ENCODE measurements at regions not wholly inside any gene's neighbourhood (a gene's known extent, or its start where the extent isn't known, plus 50 kb on each side); places are given as distances from the start of the nearest gene placed in this dataset.

GRCh38 chr13:89609318-89609717, 1738.2 kb upstream of the MIR17HG start:
- no peaks in the 10 kb centered on the region for H3K36me3 ChIP-seq (ENCODE audit: control insufficient read depth in 2 of 2, insufficient read depth in 2 of 2, low read length in 1 of 2)
- no peak overlapping the region for H3K27ac ChIP-seq (ENCODE audit: low read depth in 2 of 2, low read length in 1 of 2)
- H3K9me3 ChIP-seq (ENCODE audit: control insufficient read depth in 2 of 2, insufficient read depth in 1 of 2, low read depth in 1 of 2, low read length in 1 of 2), result peaks cover 0 to 2% of the 10 kb centered on the region in 2 donors
- H3K4me3 ChIP-seq (ENCODE audit: low read depth in 1 of 2, low read length in 2 of 2), result no peak overlapping the region
- H3K27me3 ChIP-seq (ENCODE audit: control insufficient read depth in 1 of 2, insufficient read depth in 2 of 2, low read length in 2 of 2), result no peaks in the 10 kb centered on the region
- 54 to 67% methylated on average over 1 of the region's 1 CpG for WGBS, 2 donors
- H3K4me1 ChIP-seq (ENCODE audit: control insufficient read depth in 2 of 2, insufficient read depth in 2 of 2, low read length in 1 of 2), result no peaks in the 10 kb centered on the region

DNA sequence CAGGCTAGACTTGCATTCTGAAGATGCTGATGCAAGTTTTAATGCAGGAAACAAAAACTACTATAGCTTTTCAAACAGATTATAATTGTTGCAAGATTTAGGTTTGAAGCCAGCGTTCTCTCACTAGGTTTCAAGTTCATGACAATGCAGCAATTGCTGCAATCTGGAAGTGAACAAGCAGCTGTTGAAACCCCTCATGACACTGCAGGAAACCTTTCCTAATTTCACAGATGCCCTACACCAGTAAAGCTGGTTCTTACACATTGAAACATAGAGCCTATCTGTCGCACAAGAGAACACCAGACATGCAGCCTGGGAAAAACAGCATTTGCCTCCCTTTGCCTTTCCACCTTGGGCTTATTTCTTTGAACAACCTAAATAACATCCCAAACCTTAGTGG, 1737.2 kb upstream of the MIR17HG start:
- 62 to 67% methylated on average over 2 of the region's 2 CpGs for WGBS, 2 donors
- H3K4me1 ChIP-seq (ENCODE audit: control insufficient read depth in 2 of 2, insufficient read depth in 2 of 2, low read length in 1 of 2), result no peaks in the 10 kb centered on the region
- no peaks in the 10 kb centered on the region for H3K27me3 ChIP-seq (ENCODE audit: control insufficient read depth in 1 of 2, insufficient read depth in 2 of 2, low read length in 2 of 2)
- H3K9me3 ChIP-seq (ENCODE audit: control insufficient read depth in 2 of 2, insufficient read depth in 1 of 2, low read depth in 1 of 2, low read length in 1 of 2), result peaks cover 0 to 2% of the 10 kb centered on the region in 2 donors
- no peaks in the 10 kb centered on the region for H3K36me3 ChIP-seq (ENCODE audit: control insufficient read depth in 2 of 2, insufficient read depth in 2 of 2, low read length in 1 of 2)
- no peak overlapping the region for H3K27ac ChIP-seq (ENCODE audit: low read depth in 2 of 2, low read length in 1 of 2)
- H3K4me3 ChIP-seq (ENCODE audit: low read depth in 1 of 2, low read length in 2 of 2), result no peak overlapping the region

GRCh38 chr13:89610881-89611280, 1736.6 kb upstream of the MIR17HG start:
- H3K27me3 ChIP-seq (ENCODE audit: control insufficient read depth in 1 of 2, insufficient read depth in 2 of 2, low read length in 2 of 2), result no peaks in the 10 kb centered on the region

GRCh38 chr13:89627996-89628395, 1719.5 kb upstream of the MIR17HG start:
- Histone ChIP-seq H3K27ac (ENCODE audit: low read depth in 2 of 2, low read length in 1 of 2) (no peak overlapping the region), H3K4me1 (ENCODE audit: control insufficient read depth in 2 of 2, insufficient read depth in 2 of 2, low read length in 1 of 2) (no peaks in the 10 kb centered on the region), H3K27me3 (ENCODE audit: control insufficient read depth in 1 of 2, insufficient read depth in 2 of 2, low read length in 2 of 2) (no peaks in the 10 kb centered on the region), H3K9me3 (ENCODE audit: control insufficient read depth in 2 of 2, insufficient read depth in 1 of 2, low read depth in 1 of 2, low read length in 1 of 2) (no peaks in the 10 kb centered on the region), H3K4me3 (ENCODE audit: low read depth in 1 of 2, low read length in 2 of 2) (no peak overlapping the region), H3K36me3 (ENCODE audit: control insufficient read depth in 2 of 2, insufficient read depth in 2 of 2, low read length in 1 of 2) (no peaks in the 10 kb centered on the region)
- WGBS, 2 donors, result 89 to 90% methylated on average over 2 of the region's 2 CpGs

More at GRCh38 chr13:89610881-89611280, 1736.6 kb upstream of the MIR17HG start:
- 92 to 95% methylated on average over 1 of the region's 1 CpG for WGBS, 2 donors
- Histone ChIP-seq H3K4me3 (ENCODE audit: low read depth in 1 of 2, low read length in 2 of 2) (no peak overlapping the region), H3K27ac (ENCODE audit: low read depth in 2 of 2, low read length in 1 of 2) (no peak overlapping the region), H3K36me3 (ENCODE audit: control insufficient read depth in 2 of 2, insufficient read depth in 2 of 2, low read length in 1 of 2) (no peaks in the 10 kb centered on the region), H3K4me1 (ENCODE audit: control insufficient read depth in 2 of 2, insufficient read depth in 2 of 2, low read length in 1 of 2) (no peaks in the 10 kb centered on the region), H3K9me3 (ENCODE audit: control insufficient read depth in 2 of 2, insufficient read depth in 1 of 2, low read depth in 1 of 2, low read length in 1 of 2) (peaks cover 0 to 2% of the 10 kb centered on the region in 2 donors)

- Histone ChIP-seq H3K9me3 (ENCODE audit: control insufficient read depth in 2 of 2, insufficient read depth in 1 of 2, low read depth in 1 of 2, low read length in 1 of 2) (no peaks in the 10 kb centered on the region), H3K4me3 (ENCODE audit: low read depth in 1 of 2, low read length in 2 of 2) (no peak overlapping the region), H3K27ac (ENCODE audit: low read depth in 2 of 2, low read length in 1 of 2) (no peak overlapping the region), H3K27me3 (ENCODE audit: control insufficient read depth in 1 of 2, insufficient read depth in 2 of 2, low read length in 2 of 2) (no peaks in the 10 kb centered on the region), H3K36me3 (ENCODE audit: control insufficient read depth in 2 of 2, insufficient read depth in 2 of 2, low read length in 1 of 2) (no peaks in the 10 kb centered on the region), H3K4me1 (ENCODE audit: control insufficient read depth in 2 of 2, insufficient read depth in 2 of 2, low read length in 1 of 2) (no peaks in the 10 kb centered on the region)
- WGBS, 2 donors, result 79 to 85% methylated on average over 5 of the region's 5 CpGs
These were observed 1718.9 kb upstream of the MIR17HG start for GRCh38 chr13:89628567-89628966.

- no peak overlapping the region for H3K4me3 ChIP-seq (ENCODE audit: low read depth in 1 of 2, low read length in 2 of 2)
- WGBS, 2 donors, result 80 to 87% methylated on average over 7 of the region's 7 CpGs
- no peaks in the 10 kb centered on the region for H3K4me1 ChIP-seq (ENCODE audit: control insufficient read depth in 2 of 2, insufficient read depth in 2 of 2, low read length in 1 of 2)
- H3K27ac ChIP-seq (ENCODE audit: low read depth in 2 of 2, low read length in 1 of 2), result no peak overlapping the region
- no peaks in the 10 kb centered on the region for H3K36me3 ChIP-seq (ENCODE audit: control insufficient read depth in 2 of 2, insufficient read depth in 2 of 2, low read length in 1 of 2)
- H3K9me3 ChIP-seq (ENCODE audit: control insufficient read depth in 2 of 2, insufficient read depth in 1 of 2, low read depth in 1 of 2, low read length in 1 of 2), result no peaks in the 10 kb centered on the region
- H3K27me3 ChIP-seq (ENCODE audit: control insufficient read depth in 1 of 2, insufficient read depth in 2 of 2, low read length in 2 of 2), result no peaks in the 10 kb centered on the region
These were observed 1697.3 kb upstream of the MIR17HG start for GRCh38 chr13:89650226-89650625.

DNA sequence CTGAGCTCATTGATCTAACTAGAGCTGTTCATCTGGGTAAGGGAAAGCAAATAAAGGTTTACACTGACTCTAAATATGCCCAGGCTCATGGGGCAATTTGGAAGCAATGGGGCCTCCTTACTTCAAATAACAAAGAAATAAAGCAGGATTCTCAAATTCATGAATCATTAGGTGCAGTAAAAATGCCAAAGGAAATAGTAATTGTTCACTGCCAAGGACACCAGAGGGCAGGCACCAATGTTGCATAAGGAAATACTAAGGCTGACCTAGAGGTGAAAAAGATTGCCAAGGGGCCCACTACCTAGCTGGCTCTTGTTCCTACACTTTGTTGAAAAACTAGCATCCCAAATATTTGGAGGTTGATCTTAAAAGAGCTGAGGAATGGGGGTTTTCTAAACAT, 1686.7 kb upstream of the MIR17HG start:
- Histone ChIP-seq H3K4me3 (ENCODE audit: low read depth in 1 of 2, low read length in 2 of 2) (no peak overlapping the region), H3K9me3 (ENCODE audit: control insufficient read depth in 2 of 2, insufficient read depth in 1 of 2, low read depth in 1 of 2, low read length in 1 of 2) (no peaks in the 10 kb centered on the region), H3K36me3 (ENCODE audit: control insufficient read depth in 2 of 2, insufficient read depth in 2 of 2, low read length in 1 of 2) (no peaks in the 10 kb centered on the region), H3K27ac (ENCODE audit: low read depth in 2 of 2, low read length in 1 of 2) (no peak overlapping the region), H3K27me3 (ENCODE audit: control insufficient read depth in 1 of 2, insufficient read depth in 2 of 2, low read length in 2 of 2) (peaks cover 0 to 3% of the 10 kb centered on the region in 2 donors), H3K4me1 (ENCODE audit: control insufficient read depth in 2 of 2, insufficient read depth in 2 of 2, low read length in 1 of 2) (no peaks in the 10 kb centered on the region)

DNA sequence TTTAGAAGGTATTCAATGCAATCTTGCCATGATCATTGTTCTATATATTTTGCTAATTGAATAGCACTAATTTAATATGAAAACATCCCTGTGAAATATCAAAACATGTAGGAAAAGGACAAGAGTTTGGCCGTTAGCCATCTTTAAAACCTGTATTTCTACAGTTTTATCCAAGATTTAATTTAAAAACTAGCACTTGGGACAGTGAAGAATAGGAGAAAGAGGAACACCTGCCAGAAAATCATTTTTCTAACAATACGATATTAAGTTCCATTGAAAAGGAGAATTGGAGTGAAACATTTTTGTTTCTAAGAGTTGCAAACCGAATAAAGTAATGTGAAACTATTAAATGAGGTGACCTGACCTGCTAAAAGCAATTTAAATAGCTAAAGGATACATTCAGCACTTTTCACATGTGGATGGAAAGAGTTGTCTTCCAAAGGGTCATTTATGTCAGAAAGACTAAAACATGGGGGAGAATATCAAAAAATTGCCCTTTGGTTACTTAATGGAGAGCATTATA, 1673.6 kb upstream of the MIR17HG start:
- no peaks in the 10 kb centered on the region for H3K9me3 ChIP-seq (ENCODE audit: control insufficient read depth in 2 of 2, insufficient read depth in 1 of 2, low read depth in 1 of 2, low read length in 1 of 2)
- no peaks in the 10 kb centered on the region for H3K27me3 ChIP-seq (ENCODE audit: control insufficient read depth in 1 of 2, insufficient read depth in 2 of 2, low read length in 2 of 2)
- H3K4me1 ChIP-seq (ENCODE audit: control insufficient read depth in 2 of 2, insufficient read depth in 2 of 2, low read length in 1 of 2), result no peaks in the 10 kb centered on the region
- no peak overlapping the region for H3K27ac ChIP-seq (ENCODE audit: low read depth in 2 of 2, low read length in 1 of 2)
- H3K4me3 ChIP-seq (ENCODE audit: low read depth in 1 of 2, low read length in 2 of 2), result no peak overlapping the region
- WGBS, 2 donors, result 44 to 50% methylated on average over 3 of the region's 3 CpGs
- no peaks in the 10 kb centered on the region for H3K36me3 ChIP-seq (ENCODE audit: control insufficient read depth in 2 of 2, insufficient read depth in 2 of 2, low read length in 1 of 2)

DNA sequence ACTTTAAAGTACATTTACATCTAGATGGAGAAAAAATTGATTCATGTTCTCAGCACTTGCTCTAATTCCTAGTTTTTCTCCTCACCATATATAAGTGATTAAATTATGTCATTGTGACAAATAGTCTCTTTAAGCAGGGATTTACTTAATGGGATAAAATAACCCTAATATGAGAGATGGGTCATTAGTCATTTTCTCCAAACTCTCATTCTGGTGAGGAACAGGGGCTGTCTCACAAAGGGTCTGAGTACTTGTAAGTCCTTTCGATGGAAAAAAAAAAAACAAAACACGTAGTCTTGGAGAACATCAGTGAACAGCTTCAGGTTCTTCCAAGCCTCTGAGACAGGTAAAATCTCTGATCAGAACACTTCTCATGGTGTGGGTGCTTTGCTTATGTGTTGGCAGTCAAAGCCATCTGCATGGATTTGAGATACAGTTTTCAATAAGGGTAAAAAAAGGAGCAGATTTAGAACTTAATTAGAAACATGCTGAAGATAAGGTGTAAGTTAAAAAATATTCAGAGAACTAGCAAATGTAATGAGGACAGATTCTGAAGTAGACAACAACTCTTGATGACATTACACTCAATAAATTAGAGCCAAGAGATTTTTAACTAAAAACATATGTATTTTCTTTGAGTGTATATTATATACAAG, 1668.9 kb upstream of the MIR17HG start:
- 61 to 66% methylated on average over 2 of the region's 2 CpGs for WGBS, 2 donors
- H3K9me3 ChIP-seq (ENCODE audit: control insufficient read depth in 2 of 2, insufficient read depth in 1 of 2, low read depth in 1 of 2, low read length in 1 of 2), result no peaks in the 10 kb centered on the region
- no peaks in the 10 kb centered on the region for H3K4me1 ChIP-seq (ENCODE audit: control insufficient read depth in 2 of 2, insufficient read depth in 2 of 2, low read length in 1 of 2)
- no peak overlapping the region for H3K27ac ChIP-seq (ENCODE audit: low read depth in 2 of 2, low read length in 1 of 2)
- no peaks in the 10 kb centered on the region for H3K27me3 ChIP-seq (ENCODE audit: control insufficient read depth in 1 of 2, insufficient read depth in 2 of 2, low read length in 2 of 2)
- no peaks in the 10 kb centered on the region for H3K36me3 ChIP-seq (ENCODE audit: control insufficient read depth in 2 of 2, insufficient read depth in 2 of 2, low read length in 1 of 2)
- no peak overlapping the region for H3K4me3 ChIP-seq (ENCODE audit: low read depth in 1 of 2, low read length in 2 of 2)

DNA sequence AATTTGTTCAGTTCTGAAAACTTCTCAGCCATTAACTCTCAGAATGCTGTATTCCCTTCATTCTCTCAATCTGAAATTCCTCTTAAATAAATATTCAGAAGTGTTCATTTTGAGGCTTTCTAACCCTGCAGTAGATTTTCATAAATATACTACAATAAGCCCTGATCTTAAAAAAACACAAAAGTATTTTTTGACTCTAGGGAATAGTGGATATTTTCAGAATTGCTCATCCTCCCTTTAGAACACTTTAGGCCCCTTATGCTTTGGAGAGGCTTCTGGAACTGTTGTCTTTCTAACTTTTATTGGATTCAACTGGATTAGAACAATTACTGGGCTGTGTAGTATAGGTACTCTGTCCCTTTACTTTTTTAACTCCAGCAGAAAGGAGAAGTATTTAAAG, 1662.6 kb upstream of the MIR17HG start:
- Histone ChIP-seq H3K27ac (ENCODE audit: low read depth in 2 of 2, low read length in 1 of 2) (no peak overlapping the region), H3K36me3 (ENCODE audit: control insufficient read depth in 2 of 2, insufficient read depth in 2 of 2, low read length in 1 of 2) (no peaks in the 10 kb centered on the region), H3K27me3 (ENCODE audit: control insufficient read depth in 1 of 2, insufficient read depth in 2 of 2, low read length in 2 of 2) (no peaks in the 10 kb centered on the region), H3K9me3 (ENCODE audit: control insufficient read depth in 2 of 2, insufficient read depth in 1 of 2, low read depth in 1 of 2, low read length in 1 of 2) (no peaks in the 10 kb centered on the region), H3K4me3 (ENCODE audit: low read depth in 1 of 2, low read length in 2 of 2) (no peak overlapping the region), H3K4me1 (ENCODE audit: control insufficient read depth in 2 of 2, insufficient read depth in 2 of 2, low read length in 1 of 2) (no peaks in the 10 kb centered on the region)

Data from esophagus (tissue), 2 donors.